Parathyroid adenoma (tissue), 2 donors: ENCODE measurements at regions not wholly inside any gene's neighbourhood (a gene's known extent, or its start where the extent isn't known, plus 50 kb on each side); places are given as distances from the start of the nearest gene placed in this dataset.

Experiments used
- H2AFZ ChIP-seq: fragments of 300-600 bp; sonication (generic); one replicate; pipeline ENCODE4 v1.7.0; 2017; ENCODE audit warnings: antibody characterized with exemption, mild to moderate bottlenecking
- H3K27ac ChIP-seq: fragments of 300-600 bp; sonication (generic); one replicate; pipeline ENCODE4 v1.7.0; 2017
- H3K27me3 ChIP-seq: fragments of 300-600 bp; sonication (generic); one replicate; pipeline ENCODE4 v1.7.0; 2017; ENCODE audit warnings: low read length; ENCODE audit not compliant: control insufficient read depth, insufficient read depth
- H3K36me3 ChIP-seq: fragments of 300-600 bp; sonication (generic); one replicate; pipeline ENCODE4 v1.7.0; 2017; ENCODE audit warnings: low read length; ENCODE audit not compliant: control insufficient read depth, insufficient read depth
- H3K4me1 ChIP-seq: fragments of 300-600 bp; sonication (generic); one replicate; pipeline ENCODE4 v1.7.0; 2017; ENCODE audit warnings: control low read depth
- H3K4me2 ChIP-seq: fragments of 300-600 bp; sonication (generic); one replicate; pipeline ENCODE4 v1.7.0; 2017; ENCODE audit warnings: low read length
- H3K4me3 ChIP-seq: fragments of 300-600 bp; sonication (generic); one replicate; pipeline ENCODE4 v1.7.0; 2017; ENCODE audit warnings: low read depth, low read length
- H3K79me2 ChIP-seq: fragments of 300-600 bp; sonication (generic); one replicate; pipeline ENCODE4 v1.7.0; 2017; ENCODE audit warnings: control low read depth
- H3K9ac ChIP-seq: fragments of 300-600 bp; sonication (generic); one replicate; pipeline ENCODE4 v1.7.0; 2017; ENCODE audit warnings: mild to moderate bottlenecking
- H3K9me3 ChIP-seq: fragments of 300-600 bp; sonication (generic); one replicate; pipeline ENCODE4 v1.7.0; 2017; ENCODE audit warnings: low read length; ENCODE audit not compliant: control insufficient read depth
- CTCF ChIP-seq: fragments of 300-600 bp; sonication (generic); IDR thresholded peaks from one replicate; pipeline ENCODE4 v1.7.0; 2017; ENCODE audit warnings: antibody characterized with exemption, mild to moderate bottlenecking
- donor health status: primary hyperparathyroidism.

- no peak overlapping the region for H2AFZ ChIP-seq
- no peak overlapping the region for H3K27ac ChIP-seq
- H3K36me3 ChIP-seq = no peaks in the 10 kb centered on the region
- H3K4me3 ChIP-seq = no peak overlapping the region
- no peak overlapping the region for H3K4me2 ChIP-seq
- H3K27me3 ChIP-seq = no peaks in the 10 kb centered on the region
- no peaks in the 10 kb centered on the region for H3K4me1 ChIP-seq
- H3K9ac ChIP-seq = no peak overlapping the region
- no peaks in the 10 kb centered on the region for H3K9me3 ChIP-seq
- H3K79me2 ChIP-seq = no peaks in the 10 kb centered on the region
- TF ChIP-seq CTCF = no peak
These were observed 374.4 kb upstream of the E2F7 start for GRCh38 chr12:77439749-77440148.

GRCh38 chr12:77438644-77439043 lies 373.3 kb upstream of the E2F7 start:
- H3K27ac ChIP-seq = no peak overlapping the region
- H3K9ac ChIP-seq = no peak overlapping the region
- no peak overlapping the region for H3K4me2 ChIP-seq
- H3K27me3 ChIP-seq = no peaks in the 10 kb centered on the region
- no peak overlapping the region for H3K4me3 ChIP-seq
- H3K36me3 ChIP-seq = no peaks in the 10 kb centered on the region
- no peaks in the 10 kb centered on the region for H3K4me1 ChIP-seq
- H3K79me2 ChIP-seq = no peaks in the 10 kb centered on the region
- H2AFZ ChIP-seq = no peak overlapping the region
- no peaks in the 10 kb centered on the region for H3K9me3 ChIP-seq
- TF ChIP-seq CTCF = no peak

GRCh38 chr12:77437206-77437605 lies 371.8 kb upstream of the E2F7 start:
- TF ChIP-seq CTCF = no peak
- Histone ChIP-seq H3K36me3 (no peaks in the 10 kb centered on the region), H3K4me3 (no peak overlapping the region), H3K27me3 (no peaks in the 10 kb centered on the region), H3K9ac (no peak overlapping the region), H3K4me1 (no peaks in the 10 kb centered on the region), H3K79me2 (no peaks in the 10 kb centered on the region), H2AFZ (no peak overlapping the region), H3K4me2 (no peak overlapping the region), H3K9me3 (no peaks in the 10 kb centered on the region), H3K27ac (no peak overlapping the region)

- no peaks in the 10 kb centered on the region for H3K36me3 ChIP-seq
- H2AFZ ChIP-seq = no peak overlapping the region
- H3K27me3 ChIP-seq = no peaks in the 10 kb centered on the region
- no peak overlapping the region for H3K4me2 ChIP-seq
- no peaks in the 10 kb centered on the region for H3K9me3 ChIP-seq
- H3K4me1 ChIP-seq = no peaks in the 10 kb centered on the region
- no peak overlapping the region for H3K27ac ChIP-seq
- TF ChIP-seq CTCF = no peak
- H3K4me3 ChIP-seq = no peak overlapping the region
- H3K9ac ChIP-seq = no peak overlapping the region
- no peaks in the 10 kb centered on the region for H3K79me2 ChIP-seq
These were observed 370.2 kb upstream of the E2F7 start for GRCh38 chr12:77435446-77436091.

- no peaks in the 10 kb centered on the region for H3K4me1 ChIP-seq
- no peaks in the 10 kb centered on the region for H3K79me2 ChIP-seq
- H3K9me3 ChIP-seq = no peaks in the 10 kb centered on the region
- no peak overlapping the region for H3K4me2 ChIP-seq
- no peak overlapping the region for H2AFZ ChIP-seq
- H3K4me3 ChIP-seq = no peak overlapping the region
- H3K27ac ChIP-seq = no peak overlapping the region
- no peak for TF ChIP-seq CTCF
- no peaks in the 10 kb centered on the region for H3K27me3 ChIP-seq
- H3K36me3 ChIP-seq = no peaks in the 10 kb centered on the region
- no peak overlapping the region for H3K9ac ChIP-seq
These were observed 368.4 kb upstream of the E2F7 start for GRCh38 chr12:77433799-77434198.
